ENCODE measurements at regions not wholly inside any gene's neighbourhood (a gene's known extent, or its start where the extent isn't known, plus 50 kb on each side); places are given as distances from the start of the nearest gene placed in this dataset.
"Not testable (repeated sequence)": the region's sequence is repeated elsewhere in the genome, so short reads cannot be mapped to it uniquely, and the experiment has no call there.

- no peak for DNase-seq
Observed at GRCh38 chr18:26648509-26649192, 100.3 kb upstream of the KCTD1 start.

- DNase-seq, result no peak
Observed at GRCh38 chr18:26646901-26647300, 98.5 kb upstream of the KCTD1 start.

GRCh38 chr18:26642440-26643348, 94.3 kb upstream of the KCTD1 start:
- no peak for DNase-seq

GRCh38 chr18:26640541-26640940, 92.2 kb upstream of the KCTD1 start:
- DNase-seq, result no peak

DNA sequence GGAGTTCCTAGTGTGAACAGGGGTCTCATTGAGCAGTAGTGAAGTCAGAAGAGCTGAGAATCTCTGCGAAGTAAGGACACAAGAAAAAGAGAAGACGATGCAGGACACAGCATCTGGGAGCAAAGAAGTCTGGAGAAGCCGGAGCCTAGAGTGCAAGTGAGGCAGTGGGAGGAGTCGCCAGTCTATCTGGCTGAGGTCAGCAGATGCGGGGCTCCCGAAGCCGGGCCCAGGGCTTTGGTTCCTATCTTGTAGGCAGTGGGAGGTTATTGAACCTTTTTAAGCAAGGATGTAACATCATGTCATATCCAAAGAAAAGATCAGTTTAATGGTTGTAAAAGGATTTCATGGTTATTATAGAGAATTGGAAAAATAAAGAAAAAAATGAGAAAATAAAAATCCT, 90.8 kb upstream of the KCTD1 start:
- no peak for DNase-seq

- no peak for DNase-seq
Observed at GRCh38 chr18:26637983-26638382, 89.6 kb upstream of the KCTD1 start.

GRCh38 chr18:26637324-26637723, 89.0 kb upstream of the KCTD1 start:
- DNase-seq, result no peak

DNA sequence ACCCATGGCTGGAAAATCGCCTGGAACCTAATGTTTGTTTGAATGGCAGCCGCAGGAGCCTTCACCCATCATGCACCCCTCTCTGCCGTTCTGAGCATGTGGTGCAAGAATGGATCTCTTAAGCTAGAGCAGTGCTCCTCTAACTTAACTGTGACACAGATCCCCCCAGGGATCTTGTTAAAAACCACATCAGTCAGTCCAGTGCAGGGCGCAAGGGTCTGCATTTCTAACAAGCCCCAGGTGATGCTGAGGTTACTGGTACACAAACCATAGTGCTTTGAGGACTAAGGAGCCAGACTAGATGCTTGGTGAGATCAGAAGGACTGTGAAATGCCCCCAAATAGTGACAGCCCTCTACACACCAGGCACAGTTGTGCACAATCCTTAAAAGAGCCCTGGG, 87.1 kb upstream of the KCTD1 start:
- no peak for DNase-seq

GRCh38 chr18:26634631-26635030, 86.3 kb upstream of the KCTD1 start:
- no peak for DNase-seq

GRCh38 chr18:26631135-26631534, 82.8 kb upstream of the KCTD1 start:
- no peak for DNase-seq

DNA sequence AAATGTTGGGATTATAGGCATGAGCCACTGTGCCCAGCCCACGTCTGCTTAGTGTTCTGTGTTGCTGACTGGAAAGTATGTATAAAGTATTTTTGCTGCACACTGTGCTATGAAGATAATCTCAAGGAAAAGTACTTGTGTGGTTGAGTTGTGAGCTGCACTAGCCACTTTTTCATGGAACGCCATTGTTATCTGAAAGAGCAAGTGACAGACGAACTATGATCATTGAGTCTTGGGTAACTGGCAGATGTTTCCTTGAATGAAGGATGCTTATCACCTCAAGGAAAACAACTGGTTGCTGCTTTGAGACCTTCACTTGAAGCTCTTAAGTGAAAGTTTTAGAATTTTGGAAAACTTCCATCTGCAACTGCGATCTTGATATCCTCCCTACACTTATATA, 82.2 kb upstream of the KCTD1 start:
- DNase-seq, result no peak

DNA sequence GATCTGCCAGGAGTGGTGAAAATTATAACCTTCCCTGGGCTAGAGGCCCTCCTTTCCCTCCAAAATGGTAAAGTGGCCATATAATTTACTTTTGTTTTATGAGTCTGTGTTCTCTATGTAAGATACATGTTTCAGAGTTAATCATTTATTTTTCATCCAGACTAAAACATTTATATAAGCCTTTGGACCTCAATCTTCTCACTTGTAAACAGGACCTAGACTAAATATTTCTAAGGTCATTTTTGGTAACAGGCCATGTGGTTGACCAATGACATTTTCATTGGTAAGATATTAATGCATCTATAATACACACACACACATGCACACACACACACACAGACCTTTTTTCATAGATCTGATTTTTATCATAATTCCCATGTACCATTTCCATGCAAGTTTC, 79.7 kb upstream of the KCTD1 start:
- no peak for DNase-seq

DNA sequence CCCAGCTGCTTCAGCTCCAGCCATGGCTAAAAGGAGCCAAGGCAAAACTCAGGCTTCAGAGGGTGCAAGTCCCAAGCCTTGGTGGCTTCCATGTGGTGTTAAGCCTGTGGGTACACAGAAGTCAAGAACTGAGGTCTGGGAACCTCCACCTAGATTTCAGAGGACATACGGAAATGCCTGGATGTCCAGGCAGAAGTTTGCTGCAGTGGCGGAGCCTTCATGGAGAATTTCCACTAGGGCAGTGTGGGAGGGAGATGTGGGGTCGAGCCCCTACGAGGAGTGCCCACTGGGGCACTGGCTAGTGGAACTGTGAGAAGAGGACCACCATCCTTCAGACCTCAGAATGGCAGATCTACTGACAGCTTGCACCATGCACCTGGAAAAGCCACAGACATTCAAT, 76.1 kb upstream of the KCTD1 start:
- no peak for DNase-seq

- not testable (repeated sequence) for DNase-seq
Observed at GRCh38 chr18:26623314-26623713, 75.0 kb upstream of the KCTD1 start.

GRCh38 chr18:26621161-26622026, 73.0 kb upstream of the KCTD1 start:
- no peak for DNase-seq

- no peak for DNase-seq
Observed at GRCh38 chr18:26619350-26619749, 71.0 kb upstream of the KCTD1 start.

DNA sequence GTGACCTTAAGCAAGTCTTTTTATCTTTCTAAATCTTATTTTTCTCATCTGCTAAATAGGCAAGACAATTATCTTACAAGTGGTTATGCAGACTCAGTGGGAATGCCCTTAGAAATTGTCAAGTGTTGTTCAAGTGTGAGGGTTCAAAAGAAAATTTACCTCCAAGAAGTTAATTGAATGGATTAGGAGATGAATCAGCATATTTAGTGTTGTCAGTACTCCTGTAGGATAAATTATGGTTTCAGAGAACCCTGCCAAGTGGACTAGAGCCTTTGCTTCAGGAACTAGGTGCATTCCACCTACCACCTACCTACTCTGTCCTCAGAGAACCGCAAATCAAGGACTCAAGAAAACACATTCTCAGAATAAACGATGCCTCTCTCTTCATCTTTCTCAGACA, 69.8 kb upstream of the KCTD1 start:
- no peak for DNase-seq

- DNase-seq, result no peak
Observed at GRCh38 chr18:26617151-26617554, 68.8 kb upstream of the KCTD1 start.

DNA sequence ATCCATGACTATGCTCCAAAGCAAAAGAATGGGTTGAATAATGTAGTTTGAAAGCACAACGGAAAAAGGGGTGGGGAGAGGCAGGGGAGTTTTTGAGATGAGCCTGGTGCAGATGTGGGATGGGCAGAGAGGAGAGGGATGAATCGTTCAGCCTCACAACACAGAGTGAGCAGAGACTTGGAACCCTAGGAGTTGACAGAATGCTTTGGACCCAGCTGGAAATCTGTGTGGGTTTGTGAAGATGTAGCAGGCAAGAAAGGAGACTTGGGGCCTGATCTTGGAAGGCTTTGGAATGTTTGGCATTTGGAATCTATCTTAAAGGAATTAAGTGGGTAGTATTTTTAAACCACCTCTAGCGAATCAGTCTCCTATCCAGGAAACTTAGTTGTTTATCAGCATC, 66.0 kb upstream of the KCTD1 start:
- DNase-seq, result no peak
